NT2/D1 (cell line): ENCODE measurements at regions not wholly inside any gene's neighbourhood (a gene's known extent, or its start where the extent isn't known, plus 50 kb on each side); places are given as distances from the start of the nearest gene placed in this dataset.

Source experiments
- SUZ12 ChIP-seq: IDR thresholded peaks from 2 replicates; pipeline ENCODE4 v1.6.1; 2011; ENCODE audit not compliant: insufficient read length, insufficient read depth; ENCODE audit errors: extremely low read depth
- YY1 ChIP-seq: IDR thresholded peaks from 2 replicates; pipeline ENCODE4 v1.6.1; 2011; ENCODE audit not compliant: insufficient read length, insufficient read depth
- ZNF274 ChIP-seq: IDR thresholded peaks from 2 replicates; pipeline ENCODE4 v1.6.1; 2011; ENCODE audit warnings: mild to moderate bottlenecking, low read depth, low read length

GRCh38 chr1:108028841-108029388 lies 63.9 kb upstream of the VAV3 start:
- TF ChIP-seq SUZ12 (no peak), ZNF274 (no peak), YY1 (no peak)
